ENCODE measurements at regions not wholly inside any gene's neighbourhood (a gene's known extent, or its start where the extent isn't known, plus 50 kb on each side); places are given as distances from the start of the nearest gene placed in this dataset.

DNA sequence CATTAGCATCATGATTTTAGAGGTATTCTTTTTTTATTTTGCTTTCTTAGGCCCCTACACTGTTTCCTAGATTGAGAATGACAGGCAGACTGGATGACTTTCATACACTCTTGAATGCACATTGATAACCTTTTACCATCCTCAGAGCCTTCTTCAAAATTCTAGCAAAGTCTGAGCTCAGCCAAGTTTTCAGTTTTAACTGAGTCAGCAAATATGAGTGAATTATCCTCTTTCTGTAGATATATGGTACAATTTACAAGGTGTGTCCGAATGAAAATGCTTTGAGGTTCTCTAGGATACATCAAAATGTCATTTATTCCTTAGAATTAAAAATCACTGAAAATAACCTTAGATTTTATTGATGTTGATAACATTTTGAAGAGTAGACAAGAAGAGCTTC lies 1038.2 kb upstream of the POU3F3 start:
- Histone ChIP-seq H3K27ac (ENCODE audit: low read depth in 1 of 2, low read length in 1 of 2) (no peak overlapping the region), H3K4me3 (no peak overlapping the region), H3K27me3 (ENCODE audit: control insufficient read depth in 3 of 3, insufficient read depth in 3 of 3, low read length in 2 of 3) (no peaks in the 10 kb centered on the region), H3K9ac (ENCODE audit: insufficient read depth in 1 of 2, low read length in 2 of 2) (no peak overlapping the region), H3K4me1 (ENCODE audit: control insufficient read depth in 5 of 5, insufficient read depth in 5 of 5, low read length in 5 of 5) (no peaks in the 10 kb centered on the region), H3K9me3 (ENCODE audit: control insufficient read depth in 4 of 4, insufficient read depth in 3 of 4, low read length in 3 of 4) (peaks cover 0 to 4% (median 0%) of the 10 kb centered on the region in 4 donors), H3K36me3 (ENCODE audit: control insufficient read depth in 4 of 4, insufficient read depth in 4 of 4, low read length in 4 of 4) (no peaks in the 10 kb centered on the region)
- no peak for ATAC-seq (ENCODE audit: insufficient read depth, low FRiP score)
- TF ChIP-seq, protein P1, sequence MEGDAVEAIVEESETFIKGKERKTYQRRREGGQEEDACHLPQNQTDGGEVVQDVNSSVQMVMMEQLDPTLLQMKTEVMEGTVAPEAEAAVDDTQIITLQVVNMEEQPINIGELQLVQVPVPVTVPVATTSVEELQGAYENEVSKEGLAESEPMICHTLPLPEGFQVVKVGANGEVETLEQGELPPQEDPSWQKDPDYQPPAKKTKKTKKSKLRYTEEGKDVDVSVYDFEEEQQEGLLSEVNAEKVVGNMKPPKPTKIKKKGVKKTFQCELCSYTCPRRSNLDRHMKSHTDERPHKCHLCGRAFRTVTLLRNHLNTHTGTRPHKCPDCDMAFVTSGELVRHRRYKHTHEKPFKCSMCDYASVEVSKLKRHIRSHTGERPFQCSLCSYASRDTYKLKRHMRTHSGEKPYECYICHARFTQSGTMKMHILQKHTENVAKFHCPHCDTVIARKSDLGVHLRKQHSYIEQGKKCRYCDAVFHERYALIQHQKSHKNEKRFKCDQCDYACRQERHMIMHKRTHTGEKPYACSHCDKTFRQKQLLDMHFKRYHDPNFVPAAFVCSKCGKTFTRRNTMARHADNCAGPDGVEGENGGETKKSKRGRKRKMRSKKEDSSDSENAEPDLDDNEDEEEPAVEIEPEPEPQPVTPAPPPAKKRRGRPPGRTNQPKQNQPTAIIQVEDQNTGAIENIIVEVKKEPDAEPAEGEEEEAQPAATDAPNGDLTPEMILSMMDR (IDR thresholded peaks at IDR 0.05; ENCODE audit: control extremely low read depth, extremely low read depth), result no peak
- DNase-seq, result no peak
- 72 to 77% methylated on average over 1 of the region's 1 CpG for WGBS, 2 donors

DNA sequence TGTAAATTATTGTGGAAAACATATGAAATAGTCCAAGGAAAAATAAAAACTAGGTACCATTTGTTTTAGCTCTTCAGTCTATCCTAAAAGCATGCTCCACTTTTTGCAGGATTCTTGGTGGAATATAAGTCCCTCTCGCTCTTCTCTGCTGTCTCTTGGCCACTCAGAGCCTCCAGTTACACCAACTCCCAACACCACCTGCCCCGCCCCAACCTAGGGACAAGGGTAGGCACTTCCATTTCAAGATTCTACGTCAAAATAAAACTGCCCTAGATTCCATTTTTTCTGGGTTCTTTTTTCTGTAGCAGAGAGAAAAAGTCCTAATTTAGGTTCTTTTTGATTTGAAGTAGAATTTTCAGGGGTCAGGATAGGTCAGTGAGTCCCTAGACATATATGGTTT lies 1036.2 kb upstream of the POU3F3 start:
- peaks cover 0 to 2% (median 0%) of the 10 kb centered on the region in 4 donors for H3K9me3 ChIP-seq (ENCODE audit: control insufficient read depth in 4 of 4, insufficient read depth in 3 of 4, low read length in 3 of 4)
- no peaks in the 10 kb centered on the region for H3K27me3 ChIP-seq (ENCODE audit: control insufficient read depth in 3 of 3, insufficient read depth in 3 of 3, low read length in 2 of 3)
- H3K4me3 ChIP-seq, result no peak overlapping the region
- H3K27ac ChIP-seq (ENCODE audit: low read depth in 1 of 2, low read length in 1 of 2), result no peak overlapping the region
- no peaks in the 10 kb centered on the region for H3K36me3 ChIP-seq (ENCODE audit: control insufficient read depth in 4 of 4, insufficient read depth in 4 of 4, low read length in 4 of 4)
- TF ChIP-seq, protein P1 (IDR thresholded peaks at IDR 0.05; ENCODE audit: control extremely low read depth, extremely low read depth), result no peak
- ATAC-seq (ENCODE audit: insufficient read depth, low FRiP score), result no peak
- H3K4me1 ChIP-seq (ENCODE audit: control insufficient read depth in 5 of 5, insufficient read depth in 5 of 5, low read length in 5 of 5), result no peaks in the 10 kb centered on the region
- WGBS, 2 donors, result 85 to 88% methylated on average over 3 of the region's 3 CpGs
- no peak for DNase-seq
- no peak overlapping the region for H3K9ac ChIP-seq (ENCODE audit: insufficient read depth in 1 of 2, low read length in 2 of 2)

DNA sequence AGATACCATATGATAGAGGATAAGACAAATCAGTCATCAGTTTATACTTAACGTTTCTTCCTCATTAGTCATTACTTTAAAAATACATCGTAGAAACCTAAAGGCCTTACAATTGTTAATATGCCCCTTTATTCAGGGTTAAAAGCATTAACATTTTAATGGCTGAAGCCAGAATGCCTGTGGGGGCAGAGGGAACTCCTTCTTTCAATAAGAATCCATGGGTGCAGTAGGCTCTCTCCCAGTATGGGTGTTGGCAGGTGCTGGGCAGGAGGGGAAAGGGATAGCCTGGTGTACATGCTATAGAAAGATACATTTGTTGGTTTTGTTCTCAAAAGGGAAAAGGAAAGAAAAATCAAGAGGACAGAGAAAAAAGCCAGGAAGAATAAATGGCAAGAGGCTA lies 1035.7 kb upstream of the POU3F3 start:
- H3K27ac ChIP-seq (ENCODE audit: low read depth in 1 of 2, low read length in 1 of 2), result no peak overlapping the region
- WGBS, 2 donors, result 35 to 38% methylated on average over 2 of the region's 2 CpGs
- ATAC-seq (ENCODE audit: insufficient read depth, low FRiP score) (no peak), DNase-seq (no peak)
- no peaks in the 10 kb centered on the region for H3K27me3 ChIP-seq (ENCODE audit: control insufficient read depth in 3 of 3, insufficient read depth in 3 of 3, low read length in 2 of 3)
- TF ChIP-seq, protein P1 (IDR thresholded peaks at IDR 0.05; ENCODE audit: control extremely low read depth, extremely low read depth), result no peak
- peaks cover 0 to 2% (median 0%) of the 10 kb centered on the region in 4 donors for H3K9me3 ChIP-seq (ENCODE audit: control insufficient read depth in 4 of 4, insufficient read depth in 3 of 4, low read length in 3 of 4)
- H3K4me3 ChIP-seq, result no peak overlapping the region
- no peaks in the 10 kb centered on the region for H3K36me3 ChIP-seq (ENCODE audit: control insufficient read depth in 4 of 4, insufficient read depth in 4 of 4, low read length in 4 of 4)
- no peak overlapping the region for H3K9ac ChIP-seq (ENCODE audit: insufficient read depth in 1 of 2, low read length in 2 of 2)
- H3K4me1 ChIP-seq (ENCODE audit: control insufficient read depth in 5 of 5, insufficient read depth in 5 of 5, low read length in 5 of 5), result no peaks in the 10 kb centered on the region

DNA sequence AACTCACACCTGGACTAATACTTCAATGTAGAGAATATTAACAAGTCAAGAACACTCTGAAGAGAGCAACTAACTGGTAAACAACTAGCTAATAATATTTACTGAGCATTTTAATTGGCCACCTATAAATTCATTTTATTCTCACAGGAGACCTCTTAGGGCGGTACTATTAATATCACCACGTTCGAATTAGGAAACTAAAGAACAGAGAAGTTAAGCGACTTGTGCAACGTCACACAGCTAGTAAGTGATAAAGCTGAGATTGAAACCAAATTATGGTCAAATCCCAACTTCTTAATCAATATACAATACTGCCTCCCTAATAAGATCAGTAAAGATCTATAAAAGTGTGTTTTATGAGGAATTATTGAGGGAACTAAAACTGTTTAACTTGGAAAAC lies 1034.3 kb upstream of the POU3F3 start:
- TF ChIP-seq, protein P1 (IDR thresholded peaks at IDR 0.05; ENCODE audit: control extremely low read depth, extremely low read depth), result no peak
- Histone ChIP-seq H3K4me3 (no peak overlapping the region), H3K27me3 (ENCODE audit: control insufficient read depth in 3 of 3, insufficient read depth in 3 of 3, low read length in 2 of 3) (no peaks in the 10 kb centered on the region), H3K9me3 (ENCODE audit: control insufficient read depth in 4 of 4, insufficient read depth in 3 of 4, low read length in 3 of 4) (peaks cover 0 to 2% (median 0%) of the 10 kb centered on the region in 4 donors), H3K9ac (ENCODE audit: insufficient read depth in 1 of 2, low read length in 2 of 2) (no peak overlapping the region), H3K27ac (ENCODE audit: low read depth in 1 of 2, low read length in 1 of 2) (no peak overlapping the region), H3K36me3 (ENCODE audit: control insufficient read depth in 4 of 4, insufficient read depth in 4 of 4, low read length in 4 of 4) (no peaks in the 10 kb centered on the region), H3K4me1 (ENCODE audit: control insufficient read depth in 5 of 5, insufficient read depth in 5 of 5, low read length in 5 of 5) (no peaks in the 10 kb centered on the region)
- no peak for DNase-seq
- WGBS, 2 donors, result 91 to 94% methylated on average over 5 of the region's 5 CpGs
- ATAC-seq (ENCODE audit: insufficient read depth, low FRiP score), result no peak
